ENCODE measurements at regions not wholly inside any gene's neighbourhood (a gene's known extent, or its start where the extent isn't known, plus 50 kb on each side); places are given as distances from the start of the nearest gene placed in this dataset.

DNA sequence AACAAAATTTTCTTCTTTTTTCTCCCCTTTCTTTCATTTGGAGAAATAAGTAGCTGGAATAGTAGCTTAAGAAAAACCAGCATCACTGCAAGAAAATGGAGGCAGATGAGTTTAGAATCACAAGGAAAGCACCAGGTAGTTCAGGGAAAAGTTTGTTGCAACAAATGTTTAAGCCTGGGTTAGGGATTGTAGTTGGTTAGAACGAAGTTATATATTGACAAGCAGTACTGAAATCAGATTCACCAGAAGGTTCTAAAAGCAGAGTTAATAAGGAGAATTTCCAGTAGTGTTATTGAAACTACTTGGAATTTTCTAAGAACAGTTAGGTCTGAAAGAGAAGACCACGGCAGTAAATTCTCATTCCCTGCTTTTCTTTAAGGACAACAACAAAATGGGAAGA lies 70.2 kb downstream of the BMP2 start:
- H3K23ac ChIP-seq (ENCODE audit: low read length), result no peak overlapping the region
- no peaks in the 10 kb centered on the region for H3K4me1 ChIP-seq (ENCODE audit: control insufficient read depth in 1 of 2, insufficient read depth in 2 of 2, low read length in 2 of 2)
- H3K4me2 ChIP-seq (ENCODE audit: low read length), result no peak overlapping the region
- H3K9ac ChIP-seq (ENCODE audit: low read length), result no peak overlapping the region
- H3K9me3 ChIP-seq (ENCODE audit: insufficient read depth, low read depth, low read length), result no peaks in the 10 kb centered on the region
- H3K27me3 ChIP-seq (ENCODE audit: insufficient read depth, low read length), result no peaks in the 10 kb centered on the region
- no peaks in the 10 kb centered on the region for H3K79me1 ChIP-seq (ENCODE audit: low read length)
- no peak overlapping the region for H2BK120ac ChIP-seq (ENCODE audit: insufficient read depth, low read length, poor library complexity)
- H2BK5ac ChIP-seq (ENCODE audit: low read depth, low read length, poor library complexity), result no peak overlapping the region
- H3K18ac ChIP-seq (ENCODE audit: low read length), result no peak overlapping the region
- no peak overlapping the region for H4K12ac ChIP-seq (ENCODE audit: low read depth, low read length)
- no peak overlapping the region for H3K4me3 ChIP-seq (ENCODE audit: low read depth, low read length)
- H3K4ac ChIP-seq (ENCODE audit: low read depth, low read length), result no peak overlapping the region
- H3K14ac ChIP-seq (ENCODE audit: low read length), result no peak overlapping the region
- no peak overlapping the region for H2AK5ac ChIP-seq (ENCODE audit: low read length)
- no peaks in the 10 kb centered on the region for H3K79me2 ChIP-seq (ENCODE audit: control insufficient read depth, insufficient read depth, low read length, poor library complexity)
- H4K8ac ChIP-seq (ENCODE audit: low read depth, low read length), result no peak overlapping the region
- no peaks in the 10 kb centered on the region for H3K36me3 ChIP-seq (ENCODE audit: control insufficient read depth in 1 of 2, insufficient read depth in 2 of 2, low read length in 2 of 2)
- no peak overlapping the region for H2BK12ac ChIP-seq (ENCODE audit: low read length)
- no CpG with 5 or more reads among the region's 2 CpGs for WGBS (ENCODE audit: extremely low coverage, insufficient coverage, insufficient read length)
- no peak overlapping the region for H2AFZ ChIP-seq (ENCODE audit: insufficient read depth, low read length, poor library complexity)
- no peak for DNase-seq
- H3K27ac ChIP-seq (ENCODE audit: low read depth, low read length), result no peak overlapping the region
- no peak overlapping the region for H4K91ac ChIP-seq (ENCODE audit: low read depth, low read length)

DNA sequence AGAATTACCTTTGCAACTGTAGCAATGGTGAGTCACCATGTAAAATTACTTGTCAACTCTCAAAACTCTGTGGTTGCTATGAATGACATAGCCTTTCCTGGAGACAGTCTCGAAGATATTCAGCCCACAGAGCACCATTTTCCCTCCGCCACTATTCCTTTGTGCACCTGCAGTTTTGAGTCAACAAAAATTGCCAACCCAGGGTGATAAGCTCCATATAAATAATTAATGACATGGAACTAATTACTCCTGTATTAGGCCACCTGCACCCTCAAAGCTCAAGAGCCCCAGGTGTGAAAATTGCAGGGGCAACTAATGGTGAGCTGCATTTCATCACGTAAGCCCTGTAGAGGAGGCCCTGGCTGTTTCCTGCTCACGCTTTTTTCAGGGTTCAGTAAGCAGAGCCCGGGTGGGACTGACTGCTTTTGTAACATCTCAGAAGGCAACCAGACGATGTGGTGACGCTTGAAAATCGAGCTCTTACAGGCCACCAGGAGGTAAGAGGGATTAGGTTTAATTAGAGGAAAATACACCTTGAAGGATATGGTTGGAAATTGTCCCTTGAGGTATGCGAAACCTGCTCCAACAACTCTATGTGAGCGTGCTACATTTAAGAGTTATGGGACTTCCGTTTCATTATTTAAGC lies 70.8 kb downstream of the BMP2 start:
- Histone ChIP-seq H3K23ac (ENCODE audit: low read length) (no peak overlapping the region), H2AFZ (ENCODE audit: insufficient read depth, low read length, poor library complexity) (no peak overlapping the region), H2BK12ac (ENCODE audit: low read length) (no peak overlapping the region), H3K4ac (ENCODE audit: low read depth, low read length) (no peak overlapping the region), H4K12ac (ENCODE audit: low read depth, low read length) (no peak overlapping the region), H3K4me2 (ENCODE audit: low read length) (no peak overlapping the region), H3K9me3 (ENCODE audit: insufficient read depth, low read depth, low read length) (no peaks in the 10 kb centered on the region), H2AK5ac (ENCODE audit: low read length) (no peak overlapping the region), H3K79me2 (ENCODE audit: control insufficient read depth, insufficient read depth, low read length, poor library complexity) (no peaks in the 10 kb centered on the region), H3K9ac (ENCODE audit: low read length) (no peak overlapping the region), H4K91ac (ENCODE audit: low read depth, low read length) (no peak overlapping the region), H3K79me1 (ENCODE audit: low read length) (no peaks in the 10 kb centered on the region), H3K18ac (ENCODE audit: low read length) (no peak overlapping the region), H3K14ac (ENCODE audit: low read length) (no peak overlapping the region), H3K36me3 (ENCODE audit: control insufficient read depth in 1 of 2, insufficient read depth in 2 of 2, low read length in 2 of 2) (no peaks in the 10 kb centered on the region), H4K8ac (ENCODE audit: low read depth, low read length) (no peak overlapping the region), H2BK5ac (ENCODE audit: low read depth, low read length, poor library complexity) (no peak overlapping the region), H3K4me1 (ENCODE audit: control insufficient read depth in 1 of 2, insufficient read depth in 2 of 2, low read length in 2 of 2) (no peaks in the 10 kb centered on the region), H3K27me3 (ENCODE audit: insufficient read depth, low read length) (no peaks in the 10 kb centered on the region), H2BK120ac (ENCODE audit: insufficient read depth, low read length, poor library complexity) (no peak overlapping the region), H3K27ac (ENCODE audit: low read depth, low read length) (no peak overlapping the region), H3K4me3 (ENCODE audit: low read depth, low read length) (no peak overlapping the region)
- no peak for DNase-seq
- WGBS (ENCODE audit: extremely low coverage, insufficient coverage, insufficient read length), result no CpG with 5 or more reads among the region's 11 CpGs

DNA sequence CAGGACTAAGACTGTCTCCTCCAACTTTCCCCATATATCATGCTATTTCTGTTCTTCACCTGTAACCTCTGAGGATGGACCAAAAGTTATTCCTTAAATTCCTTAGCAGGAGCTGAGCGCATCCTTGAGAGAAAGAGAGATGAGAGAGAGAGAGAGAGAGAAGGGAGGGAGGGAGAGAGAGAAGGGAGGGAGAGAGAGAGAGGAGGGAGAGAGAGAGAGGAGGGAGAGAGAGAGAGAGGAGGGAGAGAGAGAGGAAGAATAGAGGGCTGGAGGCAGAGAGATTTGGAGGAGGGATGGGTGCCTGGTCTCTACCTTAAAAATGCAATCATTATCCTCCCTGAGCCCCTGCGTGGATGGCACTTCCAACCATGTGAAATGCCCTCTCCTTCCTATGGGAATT lies 73.6 kb downstream of the BMP2 start:
- Histone ChIP-seq H3K27me3 (ENCODE audit: insufficient read depth, low read length) (no peaks in the 10 kb centered on the region), H2AK5ac (ENCODE audit: low read length) (no peak overlapping the region), H4K12ac (ENCODE audit: low read depth, low read length) (no peak overlapping the region), H3K9ac (ENCODE audit: low read length) (no peak overlapping the region), H2BK120ac (ENCODE audit: insufficient read depth, low read length, poor library complexity) (no peak overlapping the region), H3K36me3 (ENCODE audit: control insufficient read depth in 1 of 2, insufficient read depth in 2 of 2, low read length in 2 of 2) (no peaks in the 10 kb centered on the region), H3K18ac (ENCODE audit: low read length) (no peak overlapping the region), H3K23ac (ENCODE audit: low read length) (no peak overlapping the region), H3K4me1 (ENCODE audit: control insufficient read depth in 1 of 2, insufficient read depth in 2 of 2, low read length in 2 of 2) (no peaks in the 10 kb centered on the region), H4K8ac (ENCODE audit: low read depth, low read length) (no peak overlapping the region), H3K4me2 (ENCODE audit: low read length) (no peak overlapping the region), H2AFZ (ENCODE audit: insufficient read depth, low read length, poor library complexity) (no peak overlapping the region), H3K9me3 (ENCODE audit: insufficient read depth, low read depth, low read length) (no peaks in the 10 kb centered on the region), H3K27ac (ENCODE audit: low read depth, low read length) (no peak overlapping the region), H3K4ac (ENCODE audit: low read depth, low read length) (no peak overlapping the region), H3K14ac (ENCODE audit: low read length) (no peak overlapping the region), H3K79me1 (ENCODE audit: low read length) (no peaks in the 10 kb centered on the region), H4K91ac (ENCODE audit: low read depth, low read length) (no peak overlapping the region), H3K79me2 (ENCODE audit: control insufficient read depth, insufficient read depth, low read length, poor library complexity) (no peaks in the 10 kb centered on the region), H3K4me3 (ENCODE audit: low read depth, low read length) (no peak overlapping the region), H2BK12ac (ENCODE audit: low read length) (no peak overlapping the region), H2BK5ac (ENCODE audit: low read depth, low read length, poor library complexity) (no peak overlapping the region)
- no CpG with 5 or more reads among the region's 2 CpGs for WGBS (ENCODE audit: extremely low coverage, insufficient coverage, insufficient read length)
- DNase-seq, result no peak

DNA sequence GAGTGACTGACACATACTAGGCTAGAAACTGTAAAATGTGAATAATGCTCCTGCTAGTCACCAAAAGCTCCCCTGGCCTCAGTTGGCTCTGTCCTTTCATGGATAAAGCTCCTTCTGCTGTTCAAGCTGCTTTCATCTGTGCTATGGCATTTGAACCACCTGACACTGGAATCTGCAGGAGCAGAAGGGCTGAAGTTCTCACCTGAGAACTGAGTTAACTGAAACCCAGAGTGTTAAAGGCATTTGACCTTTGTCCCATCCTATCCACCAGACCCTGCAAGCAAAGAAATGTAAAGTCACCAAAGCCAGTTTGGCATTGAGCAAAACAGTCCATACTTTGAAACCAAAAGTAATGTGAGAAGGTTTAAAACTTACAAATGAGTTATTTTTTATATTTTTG lies 77.7 kb downstream of the BMP2 start:
- Histone ChIP-seq H3K27ac (ENCODE audit: low read depth, low read length) (no peak overlapping the region), H4K8ac (ENCODE audit: low read depth, low read length) (no peak overlapping the region), H2BK120ac (ENCODE audit: insufficient read depth, low read length, poor library complexity) (no peak overlapping the region), H3K36me3 (ENCODE audit: control insufficient read depth in 1 of 2, insufficient read depth in 2 of 2, low read length in 2 of 2) (no peaks in the 10 kb centered on the region), H4K12ac (ENCODE audit: low read depth, low read length) (no peak overlapping the region), H3K4me3 (ENCODE audit: low read depth, low read length) (no peak overlapping the region), H3K4ac (ENCODE audit: low read depth, low read length) (no peak overlapping the region), H2BK12ac (ENCODE audit: low read length) (no peak overlapping the region), H3K4me2 (ENCODE audit: low read length) (no peak overlapping the region), H3K4me1 (ENCODE audit: control insufficient read depth in 1 of 2, insufficient read depth in 2 of 2, low read length in 2 of 2) (no peaks in the 10 kb centered on the region), H3K79me1 (ENCODE audit: low read length) (no peaks in the 10 kb centered on the region), H3K27me3 (ENCODE audit: insufficient read depth, low read length) (no peaks in the 10 kb centered on the region), H2AK5ac (ENCODE audit: low read length) (no peak overlapping the region), H4K91ac (ENCODE audit: low read depth, low read length) (no peak overlapping the region), H2AFZ (ENCODE audit: insufficient read depth, low read length, poor library complexity) (no peak overlapping the region), H3K14ac (ENCODE audit: low read length) (no peak overlapping the region), H3K23ac (ENCODE audit: low read length) (no peak overlapping the region), H2BK5ac (ENCODE audit: low read depth, low read length, poor library complexity) (no peak overlapping the region), H3K9ac (ENCODE audit: low read length) (no peak overlapping the region), H3K79me2 (ENCODE audit: control insufficient read depth, insufficient read depth, low read length, poor library complexity) (no peaks in the 10 kb centered on the region), H3K18ac (ENCODE audit: low read length) (no peak overlapping the region), H3K9me3 (ENCODE audit: insufficient read depth, low read depth, low read length) (no peaks in the 10 kb centered on the region)
- no peak for DNase-seq

Measured in trophoblast cell (in vitro differentiated cells and primary cell).